MCF 10A (cell line): ENCODE measurements at regions not wholly inside any gene's neighbourhood (a gene's known extent, or its start where the extent isn't known, plus 50 kb on each side); places are given as distances from the start of the nearest gene placed in this dataset.

Experiments
- BruUV-seq: library from RNA; stranded (reverse); fragments of 400-500 nt; replicated peaks from 2 replicates; lab custom pipeline; 2021; lab: Mats Ljungman, UMichigan
- CTCF ChIA-PET: fragments of 300-600 bp; sonication (Branson Sonifier 250); formaldehyde crosslinking; extraction: SDS; loops from one replicate; lab custom pipeline; 2021; ENCODE audit warnings: antibody characterized with exemption, inconsistent platforms; lab: Yijun Ruan, JAX
- POLR2A ChIA-PET: fragments of 300-600, 350-650 bp; sonication (Branson Sonifier 250); formaldehyde crosslinking; extraction: SDS; loops from one replicate; lab custom pipeline; 2020; ENCODE audit warnings: antibody characterized with exemption, inconsistent platforms; lab: Yijun Ruan, JAX
- DNase-seq: peaks from one replicate; pipeline ENCODE4 v3.0.0-alpha.2; 2018; ENCODE audit not compliant: unreplicated experiment
- H3K27ac Mint-ChIP-seq: one replicate; pipeline ENCODE4 v1.8.0; 2022; ENCODE audit warnings: mild to moderate bottlenecking, low read depth, mixed read lengths; ENCODE audit not compliant: unreplicated experiment
- H3K27me3 Mint-ChIP-seq: one replicate; pipeline ENCODE4 v1.8.0; 2022; ENCODE audit warnings: mixed read lengths; ENCODE audit not compliant: insufficient read depth, unreplicated experiment
- H3K36me3 Mint-ChIP-seq: one replicate; pipeline ENCODE4 v1.8.0; 2022; ENCODE audit warnings: mild to moderate bottlenecking, moderate library complexity, mixed read lengths; ENCODE audit not compliant: insufficient read depth, unreplicated experiment
- H3K4me1 Mint-ChIP-seq: one replicate; pipeline ENCODE4 v1.8.0; 2022; ENCODE audit warnings: mixed read lengths; ENCODE audit not compliant: insufficient read depth, unreplicated experiment
- H3K4me3 Mint-ChIP-seq: one replicate; pipeline ENCODE4 v1.8.0; 2022; ENCODE audit warnings: mild to moderate bottlenecking, moderate library complexity, mixed read lengths; ENCODE audit not compliant: unreplicated experiment
- H3K9me3 Mint-ChIP-seq: one replicate; pipeline ENCODE4 v1.8.0; 2022; ENCODE audit warnings: mixed read lengths; ENCODE audit not compliant: unreplicated experiment
- CTCF ChIP-seq: fragments of 200-600 bp; IDR thresholded peaks from one replicate; pipeline ENCODE4 v1.8.0; 2022; ENCODE audit warnings: antibody characterized with exemption, mild to moderate bottlenecking; ENCODE audit not compliant: unreplicated experiment
- intact Hi-C: fragments of 100-400 bp; cut with micrococcal nuclease; formaldehyde crosslinking; loops from 2 replicates; pipeline ENCODE4 v1.14.1; 2022

DNA sequence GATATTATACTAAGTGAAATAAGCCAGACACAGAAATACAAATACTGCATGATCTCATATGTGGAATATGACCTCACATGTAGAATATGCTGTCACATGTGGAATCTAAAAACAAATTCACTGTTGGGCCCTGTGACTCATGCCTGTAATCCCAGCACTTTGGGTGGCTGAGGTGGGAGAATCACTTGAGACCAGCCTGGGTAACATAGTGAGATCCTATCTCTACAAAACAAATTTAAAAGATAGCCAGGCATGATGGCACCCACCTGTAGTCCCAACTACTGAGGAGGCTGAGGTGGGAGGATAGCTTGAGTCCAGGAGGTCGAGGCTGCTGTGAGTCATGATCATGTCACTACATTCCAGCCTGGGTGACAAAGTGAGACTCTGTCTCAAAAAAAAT is 160.3 kb downstream of the PTEN start:
- intact Hi-C loops, result no loop called here
- no peak for DNase-seq
- H3K4me3 Mint-ChIP-seq, result no peak overlapping the region
- no peak overlapping the region for H3K27ac Mint-ChIP-seq
- H3K9me3 Mint-ChIP-seq, result no peaks in the 10 kb centered on the region
- TF ChIP-seq CTCF, result no peak
- POLR2A ChIA-PET, result no interaction called here
- peaks cover 5% of the 10 kb centered on the region for H3K4me1 Mint-ChIP-seq
- H3K27me3 Mint-ChIP-seq, result no peaks in the 10 kb centered on the region
- CTCF ChIA-PET, result no interaction called here
- no TSS peak for BruUV-seq
- H3K36me3 Mint-ChIP-seq, result no peaks in the 10 kb centered on the region

GRCh38 chr10:88026031-88026430 is 162.6 kb downstream of the PTEN start:
- H3K9me3 Mint-ChIP-seq, result no peaks in the 10 kb centered on the region
- intact Hi-C loops, result no loop called here
- DNase-seq, result no peak
- no TSS peak for BruUV-seq
- H3K27ac Mint-ChIP-seq, result no peak overlapping the region
- no peaks in the 10 kb centered on the region for H3K27me3 Mint-ChIP-seq
- no peak for TF ChIP-seq CTCF
- H3K4me3 Mint-ChIP-seq, result no peak overlapping the region
- POLR2A ChIA-PET, result interaction anchor here (1.5 kb wide), 1 partner anchor 10 kb away, joined by 3 read pairs; no protein-coding TSS in a partner anchor
- CTCF ChIA-PET, result no interaction called here
- H3K4me1 Mint-ChIP-seq, result peaks cover 5% of the 10 kb centered on the region
- no peaks in the 10 kb centered on the region for H3K36me3 Mint-ChIP-seq

GRCh38 chr10:88027570-88027969 is 164.1 kb downstream of the PTEN start:
- no peaks in the 10 kb centered on the region for H3K36me3 Mint-ChIP-seq
- no peak for DNase-seq
- no peak overlapping the region for H3K4me3 Mint-ChIP-seq
- H3K27ac Mint-ChIP-seq, result no peak overlapping the region
- no peaks in the 10 kb centered on the region for H3K27me3 Mint-ChIP-seq
- H3K4me1 Mint-ChIP-seq, result peaks cover 3% of the 10 kb centered on the region
- intact Hi-C loops, result no loop called here
- no TSS peak for BruUV-seq
- CTCF ChIA-PET, result interaction anchor here (1.0 to 1.1 kb wide), 2 partner anchors 58 to 135 kb away, joined by 3 to 4 read pairs; no protein-coding TSS in a partner anchor
- H3K9me3 Mint-ChIP-seq, result no peaks in the 10 kb centered on the region
- POLR2A ChIA-PET, result no interaction called here
- no peak for TF ChIP-seq CTCF

GRCh38 chr10:88028072-88028471 is 164.6 kb downstream of the PTEN start:
- DNase-seq, result no peak
- no peaks in the 10 kb centered on the region for H3K9me3 Mint-ChIP-seq
- no peaks in the 10 kb centered on the region for H3K36me3 Mint-ChIP-seq
- H3K4me1 Mint-ChIP-seq, result peaks cover 7% of the 10 kb centered on the region
- no peak overlapping the region for H3K4me3 Mint-ChIP-seq
- no TSS peak for BruUV-seq
- ChIA-PET POLR2A (no interaction called here), CTCF (interaction anchor here (0.6 to 1.0 kb wide), 2 partner anchors 20 to 134 kb away, joined by 3 to 4 read pairs; no protein-coding TSS in a partner anchor)
- intact Hi-C loops, result no loop called here
- no peak for TF ChIP-seq CTCF
- no peak overlapping the region for H3K27ac Mint-ChIP-seq
- H3K27me3 Mint-ChIP-seq, result no peaks in the 10 kb centered on the region
